Brain microvascular endothelial cell (primary cell): ENCODE measurements at regions not wholly inside any gene's neighbourhood (a gene's known extent, or its start where the extent isn't known, plus 50 kb on each side); places are given as distances from the start of the nearest gene placed in this dataset.

Experiments used
- DNase-seq: peaks from one replicate; pipeline ENCODE4 v3.0.0-alpha.2; 2020
- H3K27ac ChIP-seq: fragments of 250-450 bp; sonication (Bioruptor Pico); 2 replicates; pipeline ENCODE4 v1.5.1; 2020; ENCODE audit warnings: mild to moderate bottlenecking, moderate library complexity
- H3K27me3 ChIP-seq: fragments of 250-450 bp; sonication (Bioruptor Pico); replicated peaks from 2 replicates; pipeline ENCODE4 v1.5.1; 2020; ENCODE audit warnings: mild to moderate bottlenecking
- H3K36me3 ChIP-seq: fragments of 250-450 bp; sonication (Bioruptor Pico); replicated peaks from 2 replicates; pipeline ENCODE4 v1.5.1; 2020; ENCODE audit warnings: mild to moderate bottlenecking
- H3K4me3 ChIP-seq: 2 replicates; pipeline ENCODE4 v1.5.1; 2011; ENCODE audit warnings: low read depth, mild to moderate bottlenecking, control low read depth, low read length, moderate library complexity
- CTCF ChIP-seq: IDR thresholded peaks from 2 replicates; pipeline ENCODE4 v1.5.1; 2011; ENCODE audit warnings: low read depth, mild to moderate bottlenecking, moderate library complexity, low read length, control low read depth, inconsistent platforms; ENCODE audit errors: missing control alignments
- in situ Hi-C: cut with HindIII; loops from 2 replicates; pipeline ENCODE4 v1.10.0; 2017; ENCODE audit warnings: low sequenced_read_pairs, low pct_ligation_motif_present

- no peak for DNase-seq
- in situ Hi-C loops: no loop called here
- TF ChIP-seq CTCF: no peak
Measured at GRCh38 chr1:198978523-198978922, 339.7 kb downstream of the PTPRC start.

GRCh38 chr1:198986036-198986435 lies 347.2 kb downstream of the PTPRC start:
- in situ Hi-C loops: no loop called here
- no peak for DNase-seq
- Histone ChIP-seq H3K36me3 (no peaks in the 10 kb centered on the region), H3K27me3 (no peaks in the 10 kb centered on the region), H3K4me3 (no peak overlapping the region), H3K27ac (no peak overlapping the region)
- no peak for TF ChIP-seq CTCF

More at GRCh38 chr1:198978523-198978922, 339.7 kb downstream of the PTPRC start:
- H3K27me3 ChIP-seq: no peaks in the 10 kb centered on the region
- no peaks in the 10 kb centered on the region for H3K36me3 ChIP-seq
- no peak overlapping the region for H3K27ac ChIP-seq
- H3K4me3 ChIP-seq: no peak overlapping the region

GRCh38 chr1:198986442-198986841 lies 347.6 kb downstream of the PTPRC start:
- Histone ChIP-seq H3K36me3 (no peaks in the 10 kb centered on the region), H3K4me3 (no peak overlapping the region), H3K27me3 (no peaks in the 10 kb centered on the region), H3K27ac (no peak overlapping the region)
- TF ChIP-seq CTCF: no peak
- in situ Hi-C loops: no loop called here
- DNase-seq: no peak

- no peaks in the 10 kb centered on the region for H3K36me3 ChIP-seq
- no peaks in the 10 kb centered on the region for H3K27me3 ChIP-seq
- H3K27ac ChIP-seq: no peak overlapping the region
- in situ Hi-C loops: no loop called here
- no peak for DNase-seq
- no peak overlapping the region for H3K4me3 ChIP-seq
- TF ChIP-seq CTCF: no peak
Measured at GRCh38 chr1:199002661-199003060, 363.8 kb downstream of the PTPRC start.

GRCh38 chr1:199007423-199007822 lies 368.6 kb downstream of the PTPRC start:
- H3K27ac ChIP-seq: no peak overlapping the region
- H3K4me3 ChIP-seq: no peak overlapping the region
- H3K27me3 ChIP-seq: no peaks in the 10 kb centered on the region
- DNase-seq: no peak
- in situ Hi-C loops: no loop called here
- TF ChIP-seq CTCF: no peak
- no peaks in the 10 kb centered on the region for H3K36me3 ChIP-seq

- no peaks in the 10 kb centered on the region for H3K27me3 ChIP-seq
- TF ChIP-seq CTCF: no peak
- H3K27ac ChIP-seq: no peak overlapping the region
- no peak for DNase-seq
- in situ Hi-C loops: no loop called here
- H3K4me3 ChIP-seq: no peak overlapping the region
- H3K36me3 ChIP-seq: no peaks in the 10 kb centered on the region
Measured at GRCh38 chr1:199009447-199009846, 370.6 kb downstream of the PTPRC start.
